DND-41 (cell line): ENCODE measurements at regions not wholly inside any gene's neighbourhood (a gene's known extent, or its start where the extent isn't known, plus 50 kb on each side); places are given as distances from the start of the nearest gene placed in this dataset.
"Not testable (repeated sequence)": the region's sequence is repeated elsewhere in the genome, so short reads cannot be mapped to it uniquely, and the experiment has no call there.

ENCODE experiments used
- ATAC-seq: fragments of 200-7000 bp; cut with Tn5 transposase; 3 replicates; pipeline ENCODE4 v1.9.1; 2021; ENCODE audit warnings: low read depth; ENCODE audit not compliant: insufficient read depth
- DNase-seq: peaks from one replicate; pipeline ENCODE4 v3.0.0-alpha.2; 2020
- H2AFZ ChIP-seq: 2 replicates; pipeline ENCODE4 v1.6.0; 2012; ENCODE audit warnings: low read depth, low read length
- H3K27ac ChIP-seq: 2 replicates; pipeline ENCODE4 v1.5.1; 2012; ENCODE audit warnings: low read length, inconsistent platforms
- H3K27me3 ChIP-seq: fragments of 200-600 bp; sonication (generic); 2 replicates; pipeline ENCODE4 v1.6.0; 2012; ENCODE audit warnings: low read length, mild to moderate bottlenecking, inconsistent platforms; ENCODE audit not compliant: insufficient read depth, poor library complexity
- H3K36me3 ChIP-seq: 2 replicates; pipeline ENCODE4 v1.5.1; 2012; ENCODE audit warnings: low read length, inconsistent platforms; ENCODE audit not compliant: insufficient read depth
- H3K4me1 ChIP-seq: 2 replicates; pipeline ENCODE4 v1.5.1; 2012; ENCODE audit warnings: mild to moderate bottlenecking, low read length; ENCODE audit not compliant: insufficient read depth
- H3K4me2 ChIP-seq: 2 replicates; pipeline ENCODE4 v1.6.0; 2012; ENCODE audit warnings: mild to moderate bottlenecking, moderate library complexity, low read length, inconsistent platforms; ENCODE audit not compliant: insufficient read depth
- H3K4me3 ChIP-seq, 2 experiments: fragments of 200-600 bp in 1 of 2; shearing (Covaris generic) in 1 of 2; 2 replicates each; pipeline ENCODE4 v1.5.1; 2012 to 2016; ENCODE audit warnings: inconsistent platforms in 2 of 2, low read length in 2 of 2, mild to moderate bottlenecking in 2 of 2, low read depth in 1 of 2, moderate library complexity in 1 of 2
- H3K79me2 ChIP-seq: 2 replicates; pipeline ENCODE4 v1.6.0; 2012; ENCODE audit warnings: low read length, inconsistent platforms; ENCODE audit not compliant: insufficient read depth
- H3K9ac ChIP-seq: 2 replicates; pipeline ENCODE4 v1.6.0; 2012; ENCODE audit warnings: low read depth, mild to moderate bottlenecking, inconsistent platforms, low read length, moderate library complexity
- H3K9me3 ChIP-seq: 2 replicates; pipeline ENCODE4 v1.5.1; 2012; ENCODE audit warnings: low read length, moderate library complexity, mild to moderate bottlenecking, inconsistent platforms; ENCODE audit not compliant: insufficient read depth, severe bottlenecking
- H4K20me1 ChIP-seq: 2 replicates; pipeline ENCODE4 v1.6.0; 2012; ENCODE audit warnings: low read length; ENCODE audit not compliant: insufficient read depth

DNA sequence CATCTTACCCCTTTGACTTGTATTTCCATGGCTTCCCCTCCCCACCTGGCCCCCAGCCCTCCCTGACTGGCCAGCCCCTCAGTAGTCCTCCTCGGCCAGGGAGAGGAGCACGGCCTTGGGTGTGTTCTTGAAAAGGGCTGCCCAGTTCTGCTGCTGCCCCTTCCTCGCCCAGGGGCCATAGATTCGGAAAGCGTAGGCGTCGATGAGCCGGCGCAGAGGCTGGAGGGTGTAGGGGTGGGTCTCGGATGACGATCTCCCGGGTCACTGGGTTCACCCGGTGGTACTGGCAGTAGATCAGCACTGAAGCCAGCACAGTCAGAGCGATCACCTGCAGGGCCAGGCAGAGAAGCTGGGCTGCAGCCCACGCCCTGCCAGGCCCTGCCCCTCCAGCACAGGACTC, 71.7 kb downstream of the ZNF479 start:
- H3K79me2 ChIP-seq, H3K4me2 ChIP-seq, H3K9me3 ChIP-seq, H2AFZ ChIP-seq, H4K20me1 ChIP-seq, DNase-seq, H3K4me1 ChIP-seq, ATAC-seq, H3K27me3 ChIP-seq, H3K36me3 ChIP-seq, H3K4me3 ChIP-seq, H3K9ac ChIP-seq, H3K27ac ChIP-seq: not testable (repeated sequence)

DNA sequence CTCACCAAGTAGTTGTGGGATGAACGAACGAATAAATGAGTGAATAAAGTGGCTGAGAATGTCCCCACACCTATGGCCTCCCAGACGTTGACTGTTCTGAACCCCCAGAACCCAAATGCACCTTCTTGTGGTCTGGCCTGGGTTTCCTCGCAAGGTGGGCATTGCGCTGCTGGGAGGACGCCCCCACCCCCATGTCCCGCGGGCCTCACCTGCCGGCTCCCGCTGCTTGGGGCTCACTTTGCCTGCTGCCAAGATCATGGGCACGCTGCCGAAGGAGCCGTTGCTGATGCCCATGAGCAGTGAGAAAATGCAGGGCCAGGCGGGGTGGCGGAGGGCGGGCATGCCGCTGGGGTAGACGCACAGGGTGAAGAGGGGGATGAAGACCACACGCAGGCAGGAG, 115.9 kb downstream of the ZNF479 start:
- H3K79me2 ChIP-seq, H3K4me1 ChIP-seq, ATAC-seq, H3K4me3 ChIP-seq, H3K27me3 ChIP-seq, DNase-seq, H3K9ac ChIP-seq, H3K4me2 ChIP-seq, H3K27ac ChIP-seq, H2AFZ ChIP-seq, H3K36me3 ChIP-seq, H4K20me1 ChIP-seq, H3K9me3 ChIP-seq: not testable (repeated sequence)

DNA sequence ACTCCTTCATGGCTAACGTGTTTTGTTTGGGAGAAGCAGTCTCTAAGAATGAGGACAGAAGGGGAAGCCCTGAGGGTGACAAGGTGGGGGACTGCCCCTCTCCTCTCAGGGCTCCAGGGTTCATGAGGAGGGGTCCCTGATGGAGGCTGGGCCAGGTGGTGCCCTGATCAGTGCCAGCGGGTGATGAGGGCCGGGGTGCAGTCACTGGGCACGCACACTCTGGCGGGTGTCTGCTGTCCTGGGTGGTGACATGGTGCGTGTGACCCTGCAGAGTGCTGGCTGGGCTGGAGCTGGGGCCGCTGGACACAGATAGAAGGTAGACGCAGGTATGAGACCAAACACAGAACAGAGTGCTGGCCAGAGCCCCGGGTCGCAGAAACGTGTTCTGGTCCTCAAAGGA, 118.5 kb downstream of the ZNF479 start:
- not testable (repeated sequence) for H3K9me3 ChIP-seq, H3K27ac ChIP-seq, H3K27me3 ChIP-seq, DNase-seq, H3K79me2 ChIP-seq, H4K20me1 ChIP-seq, H3K4me1 ChIP-seq, H3K9ac ChIP-seq, H3K4me3 ChIP-seq, H2AFZ ChIP-seq, H3K36me3 ChIP-seq, H3K4me2 ChIP-seq, ATAC-seq

DNA sequence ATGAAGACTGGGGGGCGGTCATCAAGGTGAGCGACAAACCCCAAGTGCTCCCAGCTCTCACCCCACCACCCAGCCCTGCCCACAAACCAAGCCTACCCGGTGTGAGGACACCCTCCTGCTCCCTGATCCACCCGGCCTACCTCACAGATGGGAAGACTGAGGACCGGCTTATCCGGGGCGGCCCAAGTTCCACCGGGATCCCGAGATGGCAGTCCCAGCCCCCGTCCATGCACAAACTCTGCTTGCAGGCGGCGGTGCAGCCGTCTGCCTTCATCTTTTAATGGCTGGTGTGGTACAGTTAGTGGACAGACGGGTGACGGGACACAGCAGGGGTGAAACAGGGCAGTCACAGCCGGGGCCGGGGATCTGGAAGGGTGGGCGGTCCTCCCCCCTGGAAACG, 119.3 kb downstream of the ZNF479 start:
- not testable (repeated sequence) for DNase-seq, H3K36me3 ChIP-seq, H3K27ac ChIP-seq, H3K4me1 ChIP-seq, ATAC-seq, H3K9ac ChIP-seq, H3K79me2 ChIP-seq, H2AFZ ChIP-seq, H3K27me3 ChIP-seq, H4K20me1 ChIP-seq, H3K4me3 ChIP-seq, H3K4me2 ChIP-seq, H3K9me3 ChIP-seq

DNA sequence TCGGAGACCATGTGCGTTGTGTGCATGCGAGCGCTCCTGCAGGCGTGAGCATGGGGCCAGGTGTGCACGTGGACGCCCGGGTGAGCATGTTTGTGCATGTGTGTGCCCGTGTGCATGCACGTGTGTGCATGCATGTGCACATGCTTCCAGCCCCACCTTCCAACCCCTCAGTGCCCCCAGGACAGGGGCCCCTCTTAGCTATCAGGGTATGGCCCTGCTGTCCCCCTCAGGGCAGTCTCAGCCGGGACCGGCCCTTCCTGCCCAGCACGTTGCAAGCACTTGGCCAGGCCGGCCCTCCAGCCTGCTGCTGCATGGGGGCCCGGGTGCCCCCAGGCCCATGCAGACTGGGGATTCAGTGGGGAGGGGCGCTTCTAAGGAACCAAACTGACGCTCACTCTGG, 123.0 kb downstream of the ZNF479 start:
- H3K4me2 ChIP-seq, H4K20me1 ChIP-seq, H2AFZ ChIP-seq, H3K4me1 ChIP-seq, H3K9me3 ChIP-seq, H3K4me3 ChIP-seq, ATAC-seq, H3K79me2 ChIP-seq, H3K9ac ChIP-seq, DNase-seq, H3K27ac ChIP-seq, H3K27me3 ChIP-seq, H3K36me3 ChIP-seq: not testable (repeated sequence)

DNA sequence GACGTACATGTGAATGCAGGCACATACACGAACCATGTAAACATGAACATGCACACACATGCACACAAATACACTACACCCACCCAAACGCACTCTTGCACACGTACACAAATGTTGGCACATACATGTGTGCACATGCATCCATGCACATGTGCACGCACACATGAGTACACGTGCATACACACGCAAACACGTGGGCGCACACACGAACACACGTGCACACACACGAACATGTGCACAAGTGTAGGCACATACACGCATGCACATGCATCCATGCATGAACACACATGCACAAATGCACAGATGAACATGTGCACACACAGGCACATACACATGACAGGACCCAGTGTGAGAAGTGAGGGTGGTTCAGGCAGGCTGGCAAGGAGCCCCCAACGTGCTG, 126.3 kb downstream of the ZNF479 start:
- not testable (repeated sequence) for H3K27ac ChIP-seq, H3K27me3 ChIP-seq, H3K79me2 ChIP-seq, H3K9me3 ChIP-seq, H2AFZ ChIP-seq, H3K4me1 ChIP-seq, ATAC-seq, H3K9ac ChIP-seq, DNase-seq, H4K20me1 ChIP-seq, H3K4me2 ChIP-seq, H3K36me3 ChIP-seq, H3K4me3 ChIP-seq

DNA sequence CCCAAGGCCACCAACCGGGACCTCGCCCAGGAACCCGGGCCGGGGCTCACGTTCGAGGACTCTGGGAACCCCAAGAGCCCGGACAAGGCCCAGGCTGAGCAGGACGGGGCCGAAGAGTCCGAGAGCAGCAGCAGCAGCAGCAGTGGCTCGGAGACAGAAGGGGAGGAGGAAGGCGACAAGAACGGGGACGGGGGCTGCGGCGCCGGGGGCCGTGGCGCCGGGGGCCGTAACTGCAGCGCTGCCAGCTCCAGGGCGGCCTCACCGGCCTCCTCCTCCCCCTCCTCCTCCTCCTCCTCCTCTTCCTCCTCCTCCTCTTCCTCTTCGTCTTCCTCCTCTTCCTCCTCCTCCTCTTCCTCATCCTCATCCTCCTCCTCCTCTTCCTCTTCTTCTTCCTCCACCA, 128.4 kb downstream of the ZNF479 start:
- not testable (repeated sequence) for H3K9ac ChIP-seq, ATAC-seq, H3K4me1 ChIP-seq, H4K20me1 ChIP-seq, H3K27ac ChIP-seq, H3K4me3 ChIP-seq, H3K9me3 ChIP-seq, H3K79me2 ChIP-seq, H3K27me3 ChIP-seq, H3K36me3 ChIP-seq, DNase-seq, H2AFZ ChIP-seq, H3K4me2 ChIP-seq

DNA sequence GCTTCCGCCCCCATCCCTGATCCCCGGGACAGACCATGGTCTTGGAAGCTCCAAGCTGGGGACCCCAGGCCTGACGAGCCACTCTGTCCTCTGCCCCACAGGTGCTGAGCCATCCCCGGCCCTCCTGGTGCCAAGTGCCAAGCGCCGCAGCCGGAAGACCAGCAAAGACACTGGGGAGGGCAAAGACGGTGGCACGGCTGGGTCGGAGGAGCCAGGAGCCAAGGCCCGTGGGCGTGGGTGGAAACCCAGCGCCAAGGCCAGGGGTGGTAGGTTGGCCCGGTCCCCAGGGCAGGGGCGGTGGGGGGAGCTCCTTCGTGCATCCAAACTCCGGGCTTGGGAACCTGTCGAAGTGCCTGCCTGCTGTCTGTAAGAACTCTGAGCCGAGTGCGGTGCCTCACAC, 130.3 kb downstream of the ZNF479 start:
- H3K9me3 ChIP-seq, H3K79me2 ChIP-seq, H3K9ac ChIP-seq, H4K20me1 ChIP-seq, DNase-seq, H3K27ac ChIP-seq, H2AFZ ChIP-seq, H3K4me1 ChIP-seq, H3K4me2 ChIP-seq, ATAC-seq, H3K36me3 ChIP-seq, H3K4me3 ChIP-seq, H3K27me3 ChIP-seq: not testable (repeated sequence)

DNA sequence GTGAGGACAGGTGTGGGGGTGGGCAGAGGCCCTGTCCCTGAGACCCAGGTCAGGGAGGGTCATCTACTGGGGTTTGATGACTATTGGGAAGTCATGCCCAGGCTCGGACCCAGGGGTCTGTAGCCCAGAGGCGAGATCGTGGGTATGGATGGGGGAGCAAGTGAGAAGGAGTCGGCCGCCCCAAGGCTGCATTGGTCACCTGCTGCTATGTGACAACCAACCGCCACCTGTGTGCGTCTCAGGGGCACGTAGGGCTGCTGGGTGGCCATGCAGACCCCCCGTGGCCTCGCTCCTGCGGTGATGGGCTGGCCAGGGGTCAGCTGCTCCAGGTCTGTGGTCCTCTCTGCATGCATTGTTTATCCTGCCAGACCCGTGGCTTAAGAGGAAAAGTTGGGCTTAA, 138.5 kb downstream of the ZNF479 start:
- ATAC-seq, H3K9me3 ChIP-seq, DNase-seq, H3K9ac ChIP-seq, H3K4me3 ChIP-seq, H2AFZ ChIP-seq, H3K79me2 ChIP-seq, H3K4me1 ChIP-seq, H4K20me1 ChIP-seq, H3K27me3 ChIP-seq, H3K36me3 ChIP-seq, H3K27ac ChIP-seq, H3K4me2 ChIP-seq: not testable (repeated sequence)
